Breast epithelium (tissue), 4 donors: ENCODE measurements at regions not wholly inside any gene's neighbourhood (a gene's known extent, or its start where the extent isn't known, plus 50 kb on each side); places are given as distances from the start of the nearest gene placed in this dataset.

Source experiments
- DNase-seq, 2 donors: peaks; one replicate each; pipeline ENCODE4 v3.0.0-alpha.2; 2019; ENCODE audit warnings: low spot score in 2 of 2
- H3K27ac ChIP-seq, 2 donors: fragments of 200-600 bp; sonication (generic) in 1 of 2; one replicate each; pipeline ENCODE4 v1.5.1; 2016 to 2019; ENCODE audit warnings: mild to moderate bottlenecking in 1 of 2
- H3K27me3 ChIP-seq, 2 donors: fragments of 200-600 bp; sonication (generic) in 1 of 2; one replicate each; pipeline versions ENCODE4 v1.5.1 to v1.6.0; 2017 to 2019; ENCODE audit warnings: control low read depth in 1 of 2, mild to moderate bottlenecking in 1 of 2
- H3K36me3 ChIP-seq: fragments of 200-600 bp; one replicate; pipeline ENCODE4 v1.5.1; 2019
- H3K4me1 ChIP-seq, 2 donors: fragments of 200-600 bp; sonication (generic); one replicate each; pipeline ENCODE4 v1.5.1; 2016 to 2019; ENCODE audit warnings: control low read depth in 1 of 2
- H3K4me3 ChIP-seq, 3 donors: fragments of 200-600 bp; sonication (generic); 1 replicate in 2 of 3; 2 replicates in 1 of 3; pipeline ENCODE4 v1.5.1; 2016 to 2019; ENCODE audit warnings: mild to moderate bottlenecking in 3 of 3, moderate library complexity in 2 of 3
- H3K9me3 ChIP-seq, 2 donors: fragments of 200-600 bp; sonication (generic) in 1 of 2; one replicate each; pipeline ENCODE4 v1.5.1; 2016 to 2019; ENCODE audit warnings: control low read depth in 1 of 2
- POLR2A ChIP-seq: fragments of 450-650 bp; IDR thresholded peaks from one replicate; pipeline ENCODE4 v1.6.1; 2016; ENCODE audit warnings: antibody characterized with exemption, mild to moderate bottlenecking, moderate library complexity
- POLR2AphosphoS5 ChIP-seq, 3 donors: sonication (generic); formaldehyde crosslinking; IDR thresholded peaks; one replicate each; pipeline ENCODE4 v1.6.1; 2017; ENCODE audit warnings: antibody characterized with exemption in 3 of 3
- intact Hi-C: fragments of 100-400 bp; cut with DNase I; formaldehyde crosslinking; loops from one replicate; pipeline ENCODE4 v1.15.1; 2023; ENCODE audit warnings: low total_unique reads
- TF ChIP-seq, protein P1 (sequence below), 3 donors: fragments of 450-650 bp; IDR thresholded peaks; one replicate each; pipeline ENCODE4 v1.5.1; 2016 to 2017; ENCODE audit warnings: antibody characterized with exemption in 3 of 3, mild to moderate bottlenecking in 3 of 3, moderate library complexity in 3 of 3

GRCh38 chr5:154620411-154620810 is 134.8 kb upstream of the LARP1 start:
- Histone ChIP-seq H3K4me1 (no peaks in the 10 kb centered on the region), H3K36me3 (no peaks in the 10 kb centered on the region), H3K27ac (no peak overlapping the region), H3K27me3 (no peaks in the 10 kb centered on the region), H3K9me3 (no peaks in the 10 kb centered on the region), H3K4me3 (no peak overlapping the region)
- TF ChIP-seq POLR2AphosphoS5 (IDR thresholded peaks at IDR 0.05) (no peak), POLR2A (no peak)
- TF ChIP-seq, protein P1, sequence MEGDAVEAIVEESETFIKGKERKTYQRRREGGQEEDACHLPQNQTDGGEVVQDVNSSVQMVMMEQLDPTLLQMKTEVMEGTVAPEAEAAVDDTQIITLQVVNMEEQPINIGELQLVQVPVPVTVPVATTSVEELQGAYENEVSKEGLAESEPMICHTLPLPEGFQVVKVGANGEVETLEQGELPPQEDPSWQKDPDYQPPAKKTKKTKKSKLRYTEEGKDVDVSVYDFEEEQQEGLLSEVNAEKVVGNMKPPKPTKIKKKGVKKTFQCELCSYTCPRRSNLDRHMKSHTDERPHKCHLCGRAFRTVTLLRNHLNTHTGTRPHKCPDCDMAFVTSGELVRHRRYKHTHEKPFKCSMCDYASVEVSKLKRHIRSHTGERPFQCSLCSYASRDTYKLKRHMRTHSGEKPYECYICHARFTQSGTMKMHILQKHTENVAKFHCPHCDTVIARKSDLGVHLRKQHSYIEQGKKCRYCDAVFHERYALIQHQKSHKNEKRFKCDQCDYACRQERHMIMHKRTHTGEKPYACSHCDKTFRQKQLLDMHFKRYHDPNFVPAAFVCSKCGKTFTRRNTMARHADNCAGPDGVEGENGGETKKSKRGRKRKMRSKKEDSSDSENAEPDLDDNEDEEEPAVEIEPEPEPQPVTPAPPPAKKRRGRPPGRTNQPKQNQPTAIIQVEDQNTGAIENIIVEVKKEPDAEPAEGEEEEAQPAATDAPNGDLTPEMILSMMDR (IDR thresholded peaks at IDR 0.05), result no peak
- intact Hi-C loops, result no loop called here
- DNase-seq, result no peak

- Histone ChIP-seq H3K9me3 (no peaks in the 10 kb centered on the region), H3K27me3 (peaks cover 0 to 10% of the 10 kb centered on the region in 2 donors), H3K4me3 (no peak overlapping the region), H3K4me1 (no peaks in the 10 kb centered on the region), H3K36me3 (no peaks in the 10 kb centered on the region), H3K27ac (no peak overlapping the region)
- intact Hi-C loops, result loop anchor here (10.0 kb wide), 1 partner anchor 144 kb away; the partner anchor contains the start of gene HAND1
- TF ChIP-seq, protein P1 (IDR thresholded peaks at IDR 0.05), result no peak
- TF ChIP-seq POLR2AphosphoS5 (IDR thresholded peaks at IDR 0.05) (no peak), POLR2A (no peak)
- DNase-seq, result no peak
Measured at GRCh38 chr5:154618696-154619095, 136.5 kb upstream of the LARP1 start.

GRCh38 chr5:154614595-154614994 is 136.6 kb upstream of the HAND1 start:
- Histone ChIP-seq H3K27me3 (peaks cover 0 to 36% of the 10 kb centered on the region in 2 donors), H3K4me1 (peaks cover 0 to 10% of the 10 kb centered on the region in 2 donors), H3K9me3 (no peaks in the 10 kb centered on the region), H3K36me3 (no peaks in the 10 kb centered on the region), H3K4me3 (no peak overlapping the region), H3K27ac (no peak overlapping the region)
- TF ChIP-seq, protein P1 (IDR thresholded peaks at IDR 0.05), result no peak
- TF ChIP-seq POLR2A (no peak), POLR2AphosphoS5 (IDR thresholded peaks at IDR 0.05) (no peak)
- DNase-seq, result no peak
- intact Hi-C loops, result loop anchor here (10.0 kb wide), 1 partner anchor 140 kb away; the partner anchor contains the start of gene HAND1

DNA sequence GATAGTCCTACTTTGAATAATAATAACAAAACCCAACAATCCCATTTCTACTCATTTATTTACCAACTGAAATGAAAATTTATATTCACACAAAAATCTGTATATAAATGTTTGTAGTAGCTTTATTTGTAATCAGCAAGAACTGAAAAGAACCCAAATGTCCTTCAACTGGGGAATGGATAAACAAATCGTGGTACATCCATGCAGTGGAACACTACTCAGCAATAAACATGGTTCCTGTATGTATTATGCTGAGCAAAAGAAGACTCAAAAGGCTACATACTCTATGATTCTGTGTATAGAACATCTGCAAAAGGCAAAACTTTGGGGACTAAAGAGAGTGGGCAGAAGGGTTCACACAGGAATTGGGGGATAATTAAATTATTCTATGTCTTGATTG is 136.1 kb upstream of the HAND1 start:
- Histone ChIP-seq H3K9me3 (no peaks in the 10 kb centered on the region), H3K4me1 (peaks cover 0 to 10% of the 10 kb centered on the region in 2 donors), H3K4me3 (no peak overlapping the region), H3K27ac (no peak overlapping the region), H3K27me3 (peaks cover 0 to 41% of the 10 kb centered on the region in 2 donors), H3K36me3 (no peaks in the 10 kb centered on the region)
- TF ChIP-seq, protein P1 (IDR thresholded peaks at IDR 0.05), result no peak
- no peak for TF ChIP-seq POLR2A
- no peak for TF ChIP-seq POLR2AphosphoS5 (IDR thresholded peaks at IDR 0.05)
- intact Hi-C loops, result loop anchor here (10.0 kb wide), 1 partner anchor 139 kb away; the partner anchor contains the start of gene HAND1
- DNase-seq, result no peak

DNA sequence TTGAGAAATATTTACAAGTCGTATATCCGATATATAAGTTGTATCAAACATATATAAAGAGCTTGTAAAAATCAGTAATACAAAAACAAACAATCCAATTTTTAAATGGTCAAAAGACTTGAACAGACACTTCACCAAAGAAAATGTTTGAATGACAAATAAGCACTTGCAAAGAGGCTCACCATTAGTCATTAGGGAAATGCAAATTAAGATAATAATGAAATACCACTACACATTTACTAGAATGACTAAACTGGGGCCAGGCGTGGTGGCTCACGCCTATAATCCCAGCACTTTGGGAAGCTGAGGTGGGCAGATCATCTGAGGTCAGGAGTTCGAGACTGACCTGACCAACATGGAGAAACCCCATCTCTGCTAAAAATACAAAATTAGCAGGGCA is 134.6 kb upstream of the HAND1 start:
- no peak for TF ChIP-seq POLR2A
- TF ChIP-seq, protein P1 (IDR thresholded peaks at IDR 0.05), result no peak
- TF ChIP-seq POLR2AphosphoS5 (IDR thresholded peaks at IDR 0.05), result no peak
- peaks cover 0 to 41% of the 10 kb centered on the region in 2 donors for H3K27me3 ChIP-seq
- H3K9me3 ChIP-seq, result no peaks in the 10 kb centered on the region
- DNase-seq, result no peak
- H3K4me3 ChIP-seq, result no peak overlapping the region
- peaks cover 0 to 10% of the 10 kb centered on the region in 2 donors for H3K4me1 ChIP-seq
- intact Hi-C loops, result loop anchor here (10.0 kb wide), 1 partner anchor 138 kb away; the partner anchor contains the start of gene HAND1
- no peaks in the 10 kb centered on the region for H3K36me3 ChIP-seq
- H3K27ac ChIP-seq, result no peak overlapping the region
